Fibroblast of the conjunctiva (primary cell): ENCODE measurements at regions not wholly inside any gene's neighbourhood (a gene's known extent, or its start where the extent isn't known, plus 50 kb on each side); places are given as distances from the start of the nearest gene placed in this dataset.
"Not testable (repeated sequence)": the region's sequence is repeated elsewhere in the genome, so short reads cannot be mapped to it uniquely, and the experiment has no call there.

Source experiments
- DNase-seq: peaks from one replicate; pipeline ENCODE4 v3.0.0-alpha.2; 2010; ENCODE audit warnings: low read depth

DNA sequence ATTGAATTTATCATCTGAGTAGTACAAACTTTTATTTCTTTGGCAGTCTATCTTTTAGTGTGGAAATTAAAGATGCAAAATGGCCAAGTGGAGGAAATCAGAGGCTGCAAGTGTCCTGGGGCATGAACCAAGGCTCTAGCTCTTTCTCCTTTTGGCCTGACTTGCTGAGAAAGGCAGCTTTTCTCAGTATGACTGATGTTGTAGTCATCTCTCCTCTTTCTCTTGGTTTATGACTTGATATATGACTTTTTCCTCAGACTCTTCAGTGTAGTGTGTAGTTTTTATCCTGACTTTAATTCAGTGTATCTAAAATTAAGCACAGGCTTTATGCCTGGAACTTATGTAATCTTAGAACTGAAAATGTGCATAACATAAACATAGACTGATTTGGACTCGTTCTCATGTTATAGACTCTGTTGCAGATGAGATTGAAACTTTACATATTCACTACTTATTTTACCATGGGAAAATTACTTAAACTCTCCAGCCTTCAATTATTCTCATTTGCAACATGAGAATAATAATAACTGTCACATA, 65.7 kb downstream of the SLITRK5 start:
- DNase-seq: no peak

DNA sequence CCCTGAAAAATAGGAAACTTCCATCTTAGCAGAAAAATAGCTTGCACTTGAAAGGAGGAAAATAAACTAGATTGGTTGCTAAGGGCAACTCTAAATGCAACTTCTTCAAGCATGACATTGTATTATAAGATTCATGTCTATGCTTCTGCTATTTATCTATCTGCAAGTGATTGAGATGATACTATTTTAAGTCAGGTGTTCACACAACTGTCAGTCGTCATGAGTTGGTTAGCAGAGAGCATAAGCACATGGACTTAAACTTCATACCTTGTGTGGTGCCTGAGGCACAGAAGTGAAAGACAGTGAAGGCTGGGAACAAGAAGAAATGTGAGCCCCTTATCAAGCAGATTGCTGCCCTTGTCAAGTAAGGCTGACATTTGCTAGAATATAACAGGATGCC, 82.9 kb downstream of the SLITRK5 start:
- DNase-seq: no peak

DNA sequence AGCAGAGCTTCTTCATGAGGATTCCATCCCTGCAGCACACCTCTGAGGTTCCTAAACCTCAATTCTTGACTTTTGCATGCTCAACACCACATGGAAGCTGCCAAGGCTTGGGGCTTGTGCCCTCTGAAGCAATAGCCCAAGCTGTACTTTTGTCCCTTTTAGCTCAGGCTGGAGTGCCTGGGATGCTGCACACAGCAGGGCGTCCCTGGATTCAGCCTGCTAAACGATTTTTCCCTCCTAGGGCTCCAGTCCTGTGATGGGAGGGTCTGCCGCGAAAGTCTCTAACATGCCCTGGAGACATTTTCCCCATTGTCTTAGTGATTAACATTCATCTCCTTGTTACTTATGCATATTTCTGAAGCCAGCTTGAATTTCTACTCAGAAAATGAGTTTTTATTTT, 98.3 kb downstream of the SLITRK5 start:
- no peak for DNase-seq

DNA sequence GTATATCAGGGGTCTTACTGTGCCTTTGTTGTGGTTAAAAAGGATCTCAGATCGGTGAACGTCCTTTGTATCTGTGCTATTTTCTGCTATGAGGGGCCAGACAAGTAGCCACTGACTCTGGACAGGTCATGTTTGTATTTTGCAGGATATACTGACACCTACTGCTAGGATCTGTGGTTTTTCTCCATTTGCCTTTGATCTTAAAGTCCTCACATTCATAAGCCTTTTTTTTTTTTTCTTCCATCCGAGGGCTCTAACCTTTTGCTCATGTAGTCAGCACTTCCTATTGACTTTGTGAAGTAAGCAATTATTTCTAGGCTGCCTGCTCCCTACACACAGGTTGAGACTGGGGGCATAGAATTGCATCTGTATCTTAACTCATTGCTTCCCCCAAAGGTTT, 106.2 kb downstream of the SLITRK5 start:
- DNase-seq: no peak

DNA sequence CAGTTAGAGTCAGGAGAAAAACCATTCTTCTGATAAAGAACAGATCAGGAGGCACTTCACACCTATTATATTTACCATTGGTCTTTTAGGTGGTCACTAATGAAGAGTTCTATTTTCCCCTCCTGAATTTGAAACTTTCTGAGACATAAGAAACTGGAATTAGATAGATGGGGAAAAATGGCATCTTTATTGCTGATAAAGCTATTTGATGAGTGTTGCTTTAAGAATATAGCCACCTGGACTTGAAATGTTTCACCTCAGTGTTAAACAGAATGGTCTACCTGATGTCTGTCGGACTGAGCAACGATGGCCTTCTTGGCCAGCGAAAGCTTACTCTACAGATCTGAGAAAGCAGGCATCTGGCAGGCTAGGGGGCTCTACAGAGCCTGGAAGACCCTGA, 107.0 kb downstream of the SLITRK5 start:
- DNase-seq: no peak

DNA sequence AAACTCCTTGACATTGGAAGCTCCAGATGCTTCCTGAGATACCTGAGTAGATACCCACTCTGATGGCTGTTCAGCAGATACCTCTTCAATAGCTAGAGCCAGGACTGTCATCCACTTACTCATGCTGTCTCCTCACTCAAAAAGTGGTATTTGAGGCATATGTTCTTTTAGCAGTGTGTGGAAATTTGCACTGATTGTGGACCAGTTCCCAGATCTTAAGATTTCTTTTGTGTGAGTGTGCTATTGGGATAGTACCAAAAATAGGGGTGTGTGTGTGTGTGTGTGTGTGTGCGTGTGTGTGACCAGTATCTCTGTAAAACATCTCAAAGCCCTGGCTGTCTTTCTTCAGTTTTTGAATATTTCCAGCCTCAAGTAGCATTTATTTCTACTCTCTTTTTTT, 108.3 kb downstream of the SLITRK5 start:
- no peak for DNase-seq

DNA sequence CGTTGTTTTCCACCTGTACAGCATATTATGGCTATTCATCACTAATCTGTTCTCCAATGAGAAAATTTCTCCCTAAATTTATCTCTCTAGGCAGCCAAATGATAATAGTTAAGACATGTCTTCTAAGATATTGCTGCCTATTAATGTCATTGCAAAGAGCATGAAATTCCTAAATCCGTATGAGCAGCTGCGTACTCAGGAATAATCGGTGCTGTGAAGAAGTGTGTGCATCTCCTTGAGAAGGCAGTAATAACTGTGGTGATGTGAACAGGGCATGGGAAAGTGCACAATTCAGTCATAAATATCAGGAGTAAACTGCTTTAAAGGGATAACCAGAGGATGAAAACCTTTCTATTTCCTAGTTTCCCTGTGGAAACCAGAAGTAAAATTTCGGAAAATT, 112.2 kb downstream of the SLITRK5 start:
- DNase-seq: no peak

DNA sequence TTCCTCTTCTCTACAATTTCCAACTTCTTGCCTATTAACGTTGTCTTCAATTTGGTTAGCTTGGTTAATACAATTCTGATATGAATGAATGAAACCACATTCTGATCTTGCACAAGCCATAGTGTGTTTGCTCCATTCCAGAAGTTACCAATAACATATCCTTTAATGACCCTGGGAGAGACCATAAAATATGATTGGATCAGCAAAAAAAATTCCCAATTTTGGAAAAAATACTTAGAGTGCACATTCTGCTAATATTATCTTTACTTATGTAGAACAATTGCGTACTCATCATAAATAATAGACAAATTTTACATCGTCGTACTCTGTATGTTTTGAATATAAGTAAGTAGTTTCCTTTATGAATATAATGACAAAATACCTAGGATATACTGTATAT, 117.2 kb downstream of the SLITRK5 start:
- DNase-seq: no peak

DNA sequence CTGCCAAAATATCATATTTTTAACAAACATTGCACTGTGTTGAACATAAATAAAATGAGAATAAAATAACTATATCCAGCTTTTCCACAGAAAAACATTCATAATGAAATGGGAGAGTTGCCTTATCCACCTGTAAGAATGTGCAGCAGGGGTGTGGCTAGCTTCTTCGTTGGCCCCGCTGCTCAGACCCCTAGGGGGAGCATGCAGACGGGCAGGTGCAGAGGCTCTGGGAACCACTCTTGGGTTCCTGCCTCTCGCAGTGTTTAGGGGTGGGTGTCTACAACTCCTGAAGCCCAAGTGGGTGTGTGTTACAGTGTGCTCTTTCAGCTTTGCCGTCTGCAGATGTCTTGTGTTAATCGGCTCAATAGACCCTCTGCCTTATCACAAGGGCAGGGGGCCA, 121.7 kb downstream of the SLITRK5 start:
- DNase-seq: no peak

DNA sequence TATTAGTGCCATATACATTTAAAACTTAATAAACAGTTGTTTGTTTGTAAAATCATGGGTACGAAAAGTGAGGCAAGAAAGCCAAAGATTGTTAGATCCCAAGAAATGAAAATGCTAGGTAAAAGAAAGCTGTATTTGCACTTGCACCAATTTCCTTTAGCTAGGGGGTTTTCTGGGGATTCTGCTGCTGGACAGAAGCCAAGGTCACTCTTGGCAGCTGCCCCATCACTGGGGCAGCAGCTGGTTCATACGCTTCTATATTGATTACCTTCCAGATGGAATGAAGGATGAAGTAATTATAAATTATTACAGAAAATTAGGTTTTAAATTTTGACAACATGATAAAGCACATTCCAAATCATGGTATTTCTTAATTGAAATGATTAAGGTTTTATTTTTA, 127.4 kb downstream of the SLITRK5 start:
- DNase-seq: no peak

DNA sequence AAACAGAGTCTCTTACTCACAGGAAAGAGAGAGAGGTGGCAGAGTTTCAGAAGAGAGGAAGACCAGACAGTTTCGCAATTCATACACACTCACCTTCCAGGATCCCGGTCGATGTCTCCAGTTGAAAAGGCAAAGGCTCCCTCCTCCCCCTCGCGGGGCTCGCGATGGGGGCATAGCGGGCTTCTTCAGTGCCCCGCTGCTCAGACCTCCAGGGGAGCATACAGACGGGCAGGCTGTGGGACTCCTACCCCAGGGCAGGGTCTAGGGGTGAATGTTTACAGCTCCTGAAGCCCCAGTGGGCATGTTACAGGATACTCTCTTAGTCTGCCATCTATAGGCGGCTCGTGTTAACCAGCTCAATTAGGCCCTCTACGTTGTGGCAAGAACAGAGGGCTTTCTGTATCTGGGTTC, 139.2 kb downstream of the SLITRK5 start:
- no peak for DNase-seq

DNA sequence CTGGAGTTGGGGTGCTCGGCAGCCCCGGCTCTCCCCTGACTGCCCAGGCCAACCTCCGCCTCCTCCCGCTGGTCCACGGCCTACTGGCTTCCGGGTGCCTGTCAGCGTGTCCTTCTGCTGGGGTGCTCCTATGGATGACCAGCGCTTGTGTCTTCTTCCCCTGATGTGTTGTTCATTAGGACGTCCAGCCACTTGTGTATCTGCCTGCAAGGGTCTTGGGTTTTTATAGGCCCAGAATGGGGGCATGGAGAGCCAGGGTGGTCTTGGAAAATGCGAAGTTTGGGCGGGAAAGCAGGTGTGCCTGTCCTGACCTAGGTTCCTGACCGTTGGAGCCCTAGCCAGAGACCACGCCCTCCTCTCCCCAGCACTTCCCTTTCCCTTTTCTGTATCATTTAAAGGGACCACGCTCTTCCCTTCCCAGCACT, 139.8 kb downstream of the SLITRK5 start:
- no peak for DNase-seq

DNA sequence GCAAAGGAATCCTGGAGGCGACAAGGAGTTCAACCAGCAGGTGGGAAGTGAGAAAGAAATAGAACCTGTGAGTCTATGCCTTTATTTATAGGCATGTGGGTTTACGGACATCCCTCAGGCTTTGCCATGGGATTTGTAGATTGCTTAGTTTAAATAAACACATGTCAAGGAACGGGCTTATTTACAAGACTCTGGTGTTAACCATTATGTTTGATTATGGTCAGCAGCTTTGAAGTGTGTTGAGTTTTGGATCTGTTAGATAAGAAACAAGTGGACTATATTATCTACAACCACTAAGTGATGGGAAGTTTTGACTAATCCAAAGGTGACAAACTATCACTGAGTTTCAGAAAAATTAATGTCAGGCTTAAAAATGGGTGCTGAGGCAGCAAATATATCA, 143.2 kb downstream of the SLITRK5 start:
- DNase-seq: no peak

DNA sequence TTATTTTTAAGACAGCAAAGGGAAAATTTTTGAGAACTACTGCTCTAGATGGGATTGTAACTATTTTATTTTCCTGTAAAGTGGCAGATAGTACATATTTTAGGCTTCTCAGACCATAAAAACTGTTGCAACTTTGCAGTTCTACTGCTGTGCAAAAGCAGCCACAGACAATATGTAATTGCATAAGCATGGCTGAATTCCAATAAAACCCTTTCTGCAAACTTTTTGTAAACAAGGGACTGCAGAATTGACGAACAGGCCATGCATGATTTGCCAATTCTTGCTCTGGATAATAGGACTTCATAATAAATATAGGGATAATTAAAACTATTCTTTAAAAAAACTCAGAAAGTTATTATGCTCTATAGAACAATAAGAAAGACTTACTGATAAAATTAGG, 149.1 kb downstream of the SLITRK5 start:
- no peak for DNase-seq

DNA sequence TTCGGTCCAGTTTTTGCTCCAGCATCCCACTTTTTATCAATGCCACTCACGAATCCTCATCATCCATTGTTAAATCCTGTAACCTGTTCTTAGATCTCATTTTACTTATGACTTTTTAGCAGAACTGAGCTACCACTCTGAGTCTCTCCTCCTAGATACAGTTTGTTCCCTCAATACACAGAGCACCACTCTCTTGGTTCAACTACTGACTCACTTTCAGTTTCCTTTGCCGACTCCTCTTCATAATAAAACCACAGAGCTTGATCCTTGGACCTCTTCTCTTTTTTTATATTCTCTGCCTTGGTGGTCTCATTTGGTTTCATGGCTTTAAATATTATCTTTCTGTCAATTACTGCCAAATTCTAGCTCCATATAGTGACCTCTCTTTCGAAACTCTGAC, 150.3 kb downstream of the SLITRK5 start:
- DNase-seq: no peak

DNA sequence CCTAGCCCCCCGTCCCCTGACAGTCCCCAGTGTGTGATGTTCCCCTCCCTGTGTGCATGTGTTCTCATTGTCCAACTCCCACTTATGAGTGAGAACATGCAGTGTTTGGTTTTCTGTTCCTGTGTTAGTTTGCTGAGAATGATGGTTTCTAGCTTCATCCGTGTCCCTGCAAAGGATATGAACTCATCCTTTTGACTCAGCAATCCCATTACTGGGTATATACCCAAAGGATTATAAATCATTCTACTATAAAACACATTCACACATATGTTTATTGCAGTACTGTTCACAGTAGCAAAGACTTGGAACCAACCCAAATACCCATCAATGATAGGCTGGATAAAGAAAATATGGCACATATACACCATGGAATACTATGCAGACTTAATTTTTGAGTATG, 155.1 kb downstream of the SLITRK5 start:
- not testable (repeated sequence) for DNase-seq

DNA sequence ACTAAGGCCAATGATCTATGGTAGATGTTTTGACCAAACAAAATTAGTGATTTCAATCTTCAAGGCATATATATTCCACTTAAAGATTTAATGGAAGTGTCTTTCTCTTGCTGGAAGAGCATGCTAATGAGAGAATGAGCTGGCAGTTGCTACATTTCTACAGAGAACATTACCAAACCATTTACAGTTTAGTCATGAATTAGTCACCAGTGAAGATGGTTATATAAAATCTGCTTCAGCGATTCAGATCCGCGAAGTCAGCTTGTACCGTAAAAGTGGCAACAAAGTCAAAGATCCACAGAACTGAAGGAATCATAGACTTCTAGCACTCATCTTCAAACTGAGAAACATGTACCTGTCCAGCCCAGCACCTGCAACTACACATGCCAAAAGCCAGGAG, 156.3 kb downstream of the SLITRK5 start:
- DNase-seq: no peak

DNA sequence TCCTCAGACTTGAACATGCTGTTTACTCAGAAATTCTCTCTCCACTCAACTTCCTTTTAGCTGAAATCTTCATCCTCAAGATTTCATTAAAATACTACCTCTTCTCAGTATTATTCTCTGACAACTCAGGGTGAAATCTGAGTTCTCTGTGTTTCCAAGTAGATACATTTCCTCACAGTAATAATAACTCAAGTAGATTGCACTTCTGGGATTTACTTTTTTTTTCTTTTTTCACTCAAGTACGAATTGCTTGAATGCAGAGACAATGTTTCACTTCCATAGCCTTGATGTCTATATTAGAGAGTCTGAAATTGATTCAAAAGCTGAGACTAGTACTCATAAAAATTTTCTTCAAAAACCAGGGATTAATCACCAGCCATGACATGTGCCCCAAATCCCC, 166.4 kb downstream of the SLITRK5 start:
- no peak for DNase-seq

DNA sequence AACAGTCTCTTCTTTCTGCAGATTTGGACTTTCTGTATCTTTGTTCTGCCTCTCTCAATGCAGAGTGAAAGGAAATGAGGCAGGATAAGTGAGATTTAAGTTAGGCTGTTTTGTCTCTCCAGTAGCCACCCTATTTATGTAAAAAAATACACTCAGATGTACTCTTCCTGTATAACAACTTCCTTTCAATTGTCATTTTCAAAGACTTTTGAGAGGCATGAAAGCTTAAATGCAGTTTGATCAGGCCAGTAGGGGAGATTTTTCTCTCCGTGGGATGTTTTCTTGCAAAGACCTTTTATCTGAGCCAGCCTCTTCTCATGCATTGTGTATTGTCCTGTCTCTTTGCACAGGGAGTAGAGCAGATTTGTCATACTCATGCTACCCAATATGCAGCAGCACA, 166.8 kb downstream of the SLITRK5 start:
- DNase-seq: no peak

DNA sequence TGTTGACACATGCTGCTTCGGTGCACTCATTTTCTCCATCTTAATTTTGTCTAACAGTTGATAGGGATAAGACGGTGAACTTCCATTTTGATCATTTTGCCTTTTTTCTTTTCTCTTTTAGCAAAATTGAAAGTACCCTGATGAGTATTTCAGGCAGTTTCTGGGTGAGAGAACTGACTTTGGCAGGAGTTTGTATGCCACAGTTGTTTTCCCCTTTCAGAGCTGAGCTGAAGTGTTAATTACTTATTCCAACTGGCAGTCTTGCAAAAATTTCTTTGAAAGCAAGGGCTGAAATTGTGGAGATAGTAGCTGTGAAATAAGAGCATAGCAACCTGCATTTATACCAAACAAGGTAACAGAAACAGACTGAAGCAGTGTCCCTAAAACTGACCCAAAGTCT, 180.2 kb downstream of the SLITRK5 start:
- no peak for DNase-seq

DNA sequence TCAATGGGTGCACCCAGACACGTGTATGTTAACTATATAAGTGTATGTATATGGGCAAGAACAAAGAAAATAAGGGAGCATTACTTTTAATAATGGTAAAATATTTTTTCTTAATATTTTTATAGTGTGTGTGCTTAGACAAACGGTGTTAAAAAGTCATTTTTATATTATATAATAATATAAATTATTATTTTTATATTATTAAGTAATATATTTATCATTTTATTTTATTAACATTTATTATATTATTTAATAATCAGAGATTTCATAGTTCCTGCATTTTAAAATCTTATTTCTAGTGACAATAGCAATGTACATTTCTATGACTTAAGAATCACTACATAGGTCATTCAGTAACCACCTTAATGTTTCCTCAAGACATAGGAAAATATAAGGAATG, 184.4 kb downstream of the SLITRK5 start:
- DNase-seq: no peak

DNA sequence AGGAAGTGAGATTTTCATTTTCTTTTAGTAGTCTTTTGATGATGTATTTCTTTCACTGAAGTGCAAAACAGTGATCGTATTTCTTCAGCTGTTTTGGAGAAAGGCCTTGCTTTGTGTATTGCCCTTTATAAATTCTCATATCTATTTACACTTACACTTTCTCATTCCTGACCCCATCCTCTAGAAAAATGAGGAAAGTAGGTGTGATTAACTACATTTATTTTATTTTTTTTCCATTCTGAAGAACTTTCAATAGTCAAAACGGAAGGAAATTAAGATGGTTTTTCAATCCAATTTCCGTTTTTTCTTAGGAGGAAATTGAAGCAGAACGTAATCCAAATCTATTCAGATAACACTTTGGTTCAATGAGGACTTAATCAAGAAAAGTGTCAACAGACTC, 188.1 kb downstream of the SLITRK5 start:
- DNase-seq: no peak

DNA sequence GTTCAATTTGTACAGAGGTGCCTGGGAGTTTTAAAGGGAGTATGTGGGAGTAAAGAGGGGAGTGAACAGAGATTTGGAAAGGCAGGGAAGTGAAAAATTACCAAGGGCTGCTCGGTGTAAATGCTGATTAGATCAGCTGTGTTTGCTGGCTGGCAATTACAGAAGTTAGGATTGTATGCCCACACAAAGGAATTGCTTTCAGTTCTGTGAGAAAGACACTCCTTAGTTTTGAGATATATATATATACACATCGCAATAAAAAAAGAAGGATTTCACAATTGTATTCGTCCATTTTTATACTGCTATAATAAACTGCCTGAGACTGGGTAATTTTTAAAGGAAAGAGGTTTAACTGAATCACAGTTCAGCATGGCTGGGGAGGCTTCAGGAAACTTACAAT, 196.3 kb downstream of the SLITRK5 start:
- DNase-seq: no peak

DNA sequence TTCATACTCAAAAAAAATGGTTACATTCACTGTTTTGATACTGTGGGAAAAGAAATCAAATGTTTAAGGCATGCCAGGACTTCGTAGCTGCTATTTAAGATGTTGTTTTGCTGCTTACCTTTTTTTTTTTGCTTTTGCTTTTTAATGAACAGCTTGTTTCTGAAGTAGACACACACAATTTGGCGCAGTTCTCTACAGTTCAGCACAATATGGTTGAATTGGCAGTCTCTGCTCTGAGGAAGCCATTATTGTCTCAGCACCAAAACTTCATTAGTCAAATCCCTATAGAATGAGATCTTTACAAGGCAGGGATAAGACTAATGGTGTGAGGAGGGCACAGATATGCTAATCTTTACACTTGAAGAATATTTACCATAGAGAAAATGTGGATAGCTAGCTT, 197.6 kb downstream of the SLITRK5 start:
- no peak for DNase-seq

DNA sequence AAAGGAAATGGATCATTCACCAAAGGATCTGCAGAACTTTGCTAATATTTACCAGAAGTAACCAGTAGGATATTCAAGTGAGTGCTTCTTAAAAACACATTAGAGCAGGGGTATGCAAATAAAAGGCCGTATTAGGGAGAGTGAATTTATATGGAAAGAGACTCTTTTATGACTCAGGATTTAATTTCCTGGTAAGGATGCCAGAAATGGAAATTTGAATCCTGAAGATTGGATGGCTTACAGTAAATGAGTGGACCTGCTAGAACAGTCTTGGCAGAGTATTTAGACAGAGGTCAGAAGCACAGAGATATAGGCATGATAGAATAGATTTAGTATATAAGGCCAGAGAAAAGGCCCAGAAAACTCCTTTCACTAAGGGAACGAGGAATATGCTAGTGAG, 201.6 kb downstream of the SLITRK5 start:
- no peak for DNase-seq
